SK-N-MC (cell line): ENCODE measurements at regions not wholly inside any gene's neighbourhood (a gene's known extent, or its start where the extent isn't known, plus 50 kb on each side); places are given as distances from the start of the nearest gene placed in this dataset.

Experiments used
- DNase-seq: peaks from one replicate; pipeline ENCODE4 v3.0.0-alpha.2; 2011; ENCODE audit warnings: low read depth, low spot score
- H3K27ac ChIP-seq: fragments of 200-600 bp; sonication (generic); 2 replicates; pipeline ENCODE4 v1.5.1; 2016; ENCODE audit warnings: mixed run types
- H3K36me3 ChIP-seq: fragments of 200-600 bp; sonication (generic); 2 replicates; pipeline ENCODE4 v1.6.1; 2017; ENCODE audit warnings: antibody characterized with exemption, low read length, mixed read lengths; ENCODE audit not compliant: insufficient read depth
- H3K4me3 ChIP-seq: fragments of 200-600 bp; sonication (generic); 2 replicates; pipeline ENCODE4 v1.5.1; 2016
- H3K9ac ChIP-seq: fragments of 200-600 bp; sonication (generic); 2 replicates; pipeline ENCODE4 v1.8.0; 2017; ENCODE audit warnings: mixed run types, mixed read lengths; ENCODE audit not compliant: insufficient read length
- H3K9me3 ChIP-seq: fragments of 200-600 bp; sonication (generic); 2 replicates; pipeline ENCODE4 v1.6.1; 2017; ENCODE audit warnings: low read depth, mild to moderate bottlenecking, antibody characterized with exemption, low read length, moderate library complexity, mixed read lengths
- EZH2 ChIP-seq: fragments of 200-600 bp; sonication (generic); IDR thresholded peaks from one replicate; pipeline ENCODE4 v1.6.1; 2017; ENCODE audit warnings: antibody characterized with exemption
- FOXP2 ChIP-seq: optimal IDR thresholded peaks from 2 replicates; pipeline ENCODE3; 2011; ENCODE audit warnings: mild to moderate bottlenecking, moderate library complexity; ENCODE audit not compliant: insufficient read depth; ENCODE audit errors: extremely low read length, control extremely low read depth
- POLR2AphosphoS5 ChIP-seq: IDR thresholded peaks from 2 replicates; pipeline ENCODE4 v1.6.1; 2012; ENCODE audit warnings: mild to moderate bottlenecking, low read depth, low read length, borderline replicate concordance

DNA sequence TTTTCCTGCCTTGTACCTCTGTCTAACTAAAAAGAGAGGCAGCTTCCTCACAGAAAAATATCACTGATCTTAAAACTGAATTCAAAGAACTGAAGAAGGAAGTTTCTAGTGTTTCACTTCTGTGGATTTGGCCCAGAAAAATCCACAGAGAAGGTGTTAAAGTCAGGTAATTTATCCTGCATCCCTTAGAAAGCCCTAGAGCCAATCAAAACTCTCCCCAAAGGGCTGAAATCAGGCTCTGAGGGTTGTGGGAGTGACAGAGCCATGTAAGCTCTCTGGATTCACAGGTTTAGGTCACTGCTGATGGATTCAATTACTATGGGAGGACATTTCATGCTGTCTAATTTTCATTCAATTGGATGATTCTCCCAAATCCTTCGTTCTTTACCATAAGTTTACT lies 152.3 kb downstream of the OR2B2 start:
- Histone ChIP-seq H3K4me3 (no peak overlapping the region), H3K36me3 (no peaks in the 10 kb centered on the region), H3K9me3 (no peaks in the 10 kb centered on the region), H3K9ac (no peak overlapping the region), H3K27ac (no peak overlapping the region)
- TF ChIP-seq FOXP2, result no peak
- no peak for TF ChIP-seq POLR2AphosphoS5
- no peak for TF ChIP-seq EZH2
- DNase-seq, result no peak

DNA sequence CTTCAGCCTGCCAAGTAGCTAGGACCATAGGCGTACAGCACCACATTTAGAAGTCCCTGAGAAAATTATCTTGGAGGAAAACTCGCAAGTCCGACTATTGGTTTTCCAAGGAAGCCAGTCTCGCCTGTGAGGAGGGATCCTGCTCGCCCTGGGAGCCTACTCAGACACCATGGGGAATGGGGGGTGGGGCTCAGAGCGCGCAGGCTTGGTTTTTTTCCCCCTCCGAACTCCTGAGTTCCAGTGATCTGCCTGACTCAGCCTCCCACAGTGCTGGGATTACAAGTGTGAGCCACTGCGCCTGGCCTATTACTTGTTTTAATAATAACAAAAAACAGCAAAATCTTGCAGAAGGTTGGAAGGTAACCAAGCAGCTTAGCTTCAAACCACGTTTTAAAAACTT lies 153.7 kb downstream of the OR2B2 start:
- no peak overlapping the region for H3K9ac ChIP-seq
- no peak for DNase-seq
- TF ChIP-seq FOXP2 (no peak), EZH2 (no peak), POLR2AphosphoS5 (no peak)
- no peak overlapping the region for H3K27ac ChIP-seq
- no peak overlapping the region for H3K4me3 ChIP-seq
- no peaks in the 10 kb centered on the region for H3K9me3 ChIP-seq
- no peaks in the 10 kb centered on the region for H3K36me3 ChIP-seq

DNA sequence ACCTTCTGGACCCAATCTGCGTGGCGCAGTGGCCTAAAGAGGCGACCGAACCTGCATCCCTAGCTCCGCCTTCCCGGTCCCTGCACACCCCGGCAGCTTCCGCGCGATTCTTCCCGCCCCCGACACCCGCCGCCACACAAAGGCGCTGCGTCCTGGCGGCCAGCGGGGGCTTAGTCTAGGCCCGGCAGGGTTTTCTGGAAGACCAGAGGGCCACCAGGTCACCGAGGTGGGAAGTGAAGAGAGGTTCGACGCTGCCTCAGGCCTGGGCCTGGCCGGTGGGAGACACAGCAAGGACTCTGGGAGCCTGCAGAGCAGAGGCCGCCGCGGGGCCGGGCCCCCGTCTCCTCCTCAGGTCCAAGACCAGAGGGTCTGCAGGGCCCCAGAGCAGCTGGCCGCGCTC lies 154.9 kb downstream of the OR2B2 start:
- TF ChIP-seq FOXP2, result no peak
- TF ChIP-seq POLR2AphosphoS5, result no peak
- no peak for TF ChIP-seq EZH2

DNA sequence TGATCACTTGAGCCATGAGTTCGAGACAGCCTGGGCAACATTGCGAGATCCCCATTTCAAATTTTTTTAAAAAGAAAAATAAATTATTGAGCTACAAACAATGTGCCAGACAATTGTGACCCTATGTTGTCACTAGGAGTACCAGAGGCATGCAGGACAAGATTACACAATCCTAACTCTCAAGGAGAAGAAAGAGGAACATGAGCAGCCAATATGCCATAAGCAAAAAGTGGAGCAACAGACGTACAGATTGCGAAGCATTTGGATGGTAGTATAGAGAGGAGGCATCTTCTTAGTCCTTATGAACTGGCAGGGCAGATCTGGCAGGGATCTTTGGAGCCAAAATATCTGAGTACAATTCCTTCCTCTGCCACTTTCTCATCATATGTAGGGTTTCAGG lies 156.4 kb downstream of the OR2B2 start:
- no peak for DNase-seq
- no peak overlapping the region for H3K27ac ChIP-seq
- H3K4me3 ChIP-seq, result no peak overlapping the region
- H3K9ac ChIP-seq, result no peak overlapping the region
- H3K36me3 ChIP-seq, result no peaks in the 10 kb centered on the region
- TF ChIP-seq FOXP2, result no peak
- H3K9me3 ChIP-seq, result no peaks in the 10 kb centered on the region

More for the DNA sequence above, 154.9 kb downstream of the OR2B2 start:
- H3K27ac ChIP-seq, result no peak overlapping the region
- H3K9me3 ChIP-seq, result no peaks in the 10 kb centered on the region
- DNase-seq, result no peak
- H3K36me3 ChIP-seq, result no peaks in the 10 kb centered on the region
- H3K9ac ChIP-seq, result no peak overlapping the region
- H3K4me3 ChIP-seq, result no peak overlapping the region

DNA sequence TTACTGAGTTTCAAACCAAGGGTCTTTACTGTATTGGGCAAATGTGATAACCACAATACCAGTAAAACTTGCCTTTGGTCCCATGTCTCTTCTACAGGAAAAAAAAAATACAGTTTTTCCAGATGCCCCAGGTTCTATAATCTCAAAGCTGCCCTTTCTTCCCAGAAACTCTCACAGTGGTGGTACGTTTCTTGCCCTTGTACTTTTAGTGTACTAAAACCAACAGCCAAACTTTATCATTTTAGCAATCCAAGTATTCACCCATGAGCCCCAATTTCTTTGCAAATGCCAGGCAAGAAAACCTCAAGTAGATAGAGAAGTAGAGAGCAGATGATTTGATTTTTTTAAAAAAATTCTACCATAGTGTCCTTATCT lies 157.8 kb downstream of the OR2B2 start:
- TF ChIP-seq FOXP2 (no peak), EZH2 (no peak), POLR2AphosphoS5 (no peak)
- H3K4me3 ChIP-seq, result peak overlapping the region; percentile 100
- H3K27ac ChIP-seq, result peak overlapping the region; percentile 43; the same call in 1 of the 2 replicates
- H3K36me3 ChIP-seq, result no peaks in the 10 kb centered on the region
- no peak for DNase-seq
- peak overlapping the region; percentile 73 for H3K9ac ChIP-seq
- no peaks in the 10 kb centered on the region for H3K9me3 ChIP-seq

DNA sequence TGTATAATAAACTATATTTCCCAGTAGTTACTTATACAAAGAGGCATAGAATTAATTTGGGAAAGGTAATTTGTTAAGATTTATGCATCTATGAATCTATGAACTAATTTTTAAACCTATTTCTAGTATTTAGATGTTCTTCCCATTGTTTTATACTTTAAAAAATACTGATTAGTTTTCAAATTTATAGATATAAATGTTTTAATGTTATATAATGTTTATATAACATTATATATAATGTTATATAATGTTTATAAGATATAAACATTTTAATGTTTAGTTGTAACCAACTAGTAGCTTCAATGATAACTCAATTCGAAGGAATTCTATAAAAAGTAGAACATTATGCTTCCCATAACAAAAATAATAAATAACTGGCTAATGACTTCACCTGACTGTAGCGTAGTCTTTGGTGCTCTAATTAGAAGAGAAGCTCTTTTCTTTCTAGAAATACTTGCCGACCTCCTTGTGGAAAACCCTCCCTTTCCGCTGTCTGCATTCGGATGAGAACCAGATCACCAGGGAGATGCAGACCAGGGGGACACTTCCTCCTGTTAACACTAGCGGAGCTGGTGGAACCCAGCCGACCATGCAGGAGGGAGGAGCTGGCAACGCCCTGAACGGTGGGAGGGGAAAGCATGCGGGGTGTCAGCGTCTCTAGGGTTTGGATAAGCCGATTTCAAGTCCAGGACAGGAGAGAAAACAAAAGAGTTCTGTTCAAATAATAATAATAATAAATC lies 158.4 kb downstream of the OR2B2 start:
- Histone ChIP-seq H3K27ac (peak overlapping the region; percentile 43; the same call in 1 of the 2 replicates), H3K9me3 (no peaks in the 10 kb centered on the region), H3K9ac (peak overlapping the region; percentile 83), H3K4me3 (peak overlapping the region; percentile 100), H3K36me3 (no peaks in the 10 kb centered on the region)
- TF ChIP-seq POLR2AphosphoS5 (peak; percentile 71), FOXP2 (peak; percentile 34), EZH2 (no peak)
- DNase-seq, result peak; percentile 67

DNA sequence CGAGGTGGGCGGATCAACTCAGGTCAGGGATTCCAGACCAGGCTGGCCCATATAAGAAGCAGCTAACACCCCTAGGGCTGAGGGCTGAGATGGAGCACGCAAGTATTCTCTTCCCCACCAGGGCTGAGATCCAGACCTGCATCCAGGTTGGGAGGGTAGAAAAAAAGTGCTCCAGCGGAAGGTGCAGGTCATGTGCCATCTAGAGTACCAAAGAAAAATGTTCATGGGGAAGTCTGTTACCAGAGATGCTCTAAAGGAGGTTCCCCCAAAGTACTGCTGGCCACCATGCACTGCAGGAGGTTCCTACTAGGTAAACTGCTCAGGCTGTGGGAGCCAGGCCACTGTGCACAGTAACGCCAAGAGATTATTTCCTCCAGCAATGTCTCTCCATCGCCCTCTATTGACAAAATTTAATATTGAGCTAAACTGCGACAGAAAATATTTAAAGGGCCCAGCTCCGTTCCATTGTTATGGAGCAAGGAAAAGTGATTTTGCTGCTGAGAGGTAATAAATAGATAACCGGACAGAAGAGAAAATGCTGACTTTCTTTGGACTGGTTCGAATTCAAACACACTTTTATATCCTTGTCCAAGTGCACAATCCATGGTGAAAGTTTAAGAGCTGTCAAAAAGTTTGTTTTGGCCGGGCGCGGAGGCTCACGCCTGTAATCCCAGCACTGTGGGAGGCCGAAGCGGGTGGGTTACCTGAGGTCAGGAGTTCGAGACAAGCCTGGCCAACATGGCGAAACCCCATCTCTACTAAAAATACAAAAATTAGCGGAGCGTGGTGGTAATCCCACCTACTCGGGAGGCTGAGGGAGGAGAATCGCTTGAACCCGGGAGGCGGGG lies 159.9 kb downstream of the OR2B2 start:
- no peaks in the 10 kb centered on the region for H3K9me3 ChIP-seq
- TF ChIP-seq EZH2, result no peak
- TF ChIP-seq FOXP2, result no peak
- no peak for TF ChIP-seq POLR2AphosphoS5
- DNase-seq, result peak; percentile 86
- H3K9ac ChIP-seq, result peak overlapping the region; percentile 86
- peak overlapping the region; percentile 100 for H3K4me3 ChIP-seq
- H3K27ac ChIP-seq, result no peak overlapping the region
- no peaks in the 10 kb centered on the region for H3K36me3 ChIP-seq

DNA sequence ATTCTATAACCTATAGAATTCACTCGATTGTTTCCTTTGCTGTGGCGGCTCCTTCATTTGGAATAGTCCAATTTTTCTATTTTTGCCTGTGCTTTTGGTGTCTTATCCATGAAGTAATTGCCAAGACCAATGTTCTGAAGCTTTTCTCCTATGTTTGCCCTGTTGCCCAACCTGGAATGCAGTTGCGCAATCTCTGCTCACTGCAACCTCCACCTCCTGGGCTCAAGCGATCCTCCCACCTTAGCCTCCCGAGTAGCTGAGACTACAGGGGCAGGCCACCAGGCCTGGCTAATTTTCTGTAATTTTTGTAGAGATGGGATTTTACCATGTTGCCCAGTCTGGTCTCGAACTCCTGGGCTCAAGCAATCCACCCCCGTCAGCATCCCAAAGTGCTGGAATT lies 163.5 kb downstream of the OR2B2 start:
- Histone ChIP-seq H3K27ac (no peak overlapping the region), H3K36me3 (no peaks in the 10 kb centered on the region), H3K4me3 (no peak overlapping the region), H3K9ac (no peak overlapping the region), H3K9me3 (no peaks in the 10 kb centered on the region)
- DNase-seq, result no peak
- no peak for TF ChIP-seq EZH2
- no peak for TF ChIP-seq POLR2AphosphoS5
- no peak for TF ChIP-seq FOXP2
